Body of pancreas (tissue), 4 donors: ENCODE measurements at regions not wholly inside any gene's neighbourhood (a gene's known extent, or its start where the extent isn't known, plus 50 kb on each side); places are given as distances from the start of the nearest gene placed in this dataset.

Experiments used
- POLR2A ChIP-seq, 3 donors: fragments of 450-650 bp; IDR thresholded peaks; one replicate each; pipeline ENCODE4 v1.6.1; 2016; ENCODE audit warnings: antibody characterized with exemption in 3 of 3, mild to moderate bottlenecking in 2 of 3
- TF ChIP-seq, protein P1 (sequence below), 7 experiments: fragments of 450-650 bp in 4 of 7; fragments of 200-600 bp in 3 of 7; sonication (generic) in 3 of 7; IDR thresholded peaks; one replicate each; pipeline ENCODE4 v1.5.1; 2016 to 2019; ENCODE audit warnings: antibody characterized with exemption in 7 of 7

DNA sequence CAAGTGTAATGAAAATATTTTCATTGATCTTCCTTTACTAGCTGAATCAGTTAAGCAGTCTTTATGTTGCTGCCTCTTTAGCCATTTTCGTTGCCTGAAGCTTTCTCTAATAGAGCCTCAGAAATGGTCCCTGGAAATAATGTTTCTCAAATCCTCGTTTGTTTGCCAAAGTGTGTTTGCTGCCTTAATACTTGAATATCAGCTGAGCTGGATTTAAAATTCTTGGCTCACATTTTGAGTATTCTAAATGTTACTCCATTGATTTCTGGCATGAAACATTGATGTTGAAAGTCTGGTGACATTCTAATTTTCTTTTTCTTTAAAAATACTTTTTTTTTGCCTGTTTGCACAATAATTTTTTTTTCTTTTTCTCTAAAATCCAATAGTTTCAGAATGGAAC, 84.6 kb upstream of the SERBP1 start:
- TF ChIP-seq, protein P1, sequence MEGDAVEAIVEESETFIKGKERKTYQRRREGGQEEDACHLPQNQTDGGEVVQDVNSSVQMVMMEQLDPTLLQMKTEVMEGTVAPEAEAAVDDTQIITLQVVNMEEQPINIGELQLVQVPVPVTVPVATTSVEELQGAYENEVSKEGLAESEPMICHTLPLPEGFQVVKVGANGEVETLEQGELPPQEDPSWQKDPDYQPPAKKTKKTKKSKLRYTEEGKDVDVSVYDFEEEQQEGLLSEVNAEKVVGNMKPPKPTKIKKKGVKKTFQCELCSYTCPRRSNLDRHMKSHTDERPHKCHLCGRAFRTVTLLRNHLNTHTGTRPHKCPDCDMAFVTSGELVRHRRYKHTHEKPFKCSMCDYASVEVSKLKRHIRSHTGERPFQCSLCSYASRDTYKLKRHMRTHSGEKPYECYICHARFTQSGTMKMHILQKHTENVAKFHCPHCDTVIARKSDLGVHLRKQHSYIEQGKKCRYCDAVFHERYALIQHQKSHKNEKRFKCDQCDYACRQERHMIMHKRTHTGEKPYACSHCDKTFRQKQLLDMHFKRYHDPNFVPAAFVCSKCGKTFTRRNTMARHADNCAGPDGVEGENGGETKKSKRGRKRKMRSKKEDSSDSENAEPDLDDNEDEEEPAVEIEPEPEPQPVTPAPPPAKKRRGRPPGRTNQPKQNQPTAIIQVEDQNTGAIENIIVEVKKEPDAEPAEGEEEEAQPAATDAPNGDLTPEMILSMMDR (IDR thresholded peaks at IDR 0.05), result no peak
- no peak for TF ChIP-seq POLR2A (IDR thresholded peaks at IDR 0.05)
